A673 (cell line): ENCODE measurements at regions not wholly inside any gene's neighbourhood (a gene's known extent, or its start where the extent isn't known, plus 50 kb on each side); places are given as distances from the start of the nearest gene placed in this dataset.

Experiments
- BruUV-seq: library from RNA; stranded (reverse); fragments of 400-500 nt; replicated peaks from 2 replicates; lab custom pipeline; 2021; lab: Mats Ljungman, UMichigan
- CTCF ChIA-PET: fragments of 300-600 bp; sonication (Branson Sonifier 250); formaldehyde crosslinking; loops from one replicate; lab custom pipeline; 2022; ENCODE audit warnings: antibody characterized with exemption; lab: Charles Lee
- POLR2A ChIA-PET: fragments of 300-600 bp; sonication (Branson Sonifier 250); formaldehyde crosslinking; loops from one replicate; lab custom pipeline; 2022; ENCODE audit warnings: antibody characterized with exemption; ENCODE audit not compliant: low non-redundant PET; lab: Charles Lee
- DNase-seq: peaks from one replicate; pipeline ENCODE4 v3.0.0-alpha.2; 2015; ENCODE audit warnings: low spot score
- H3K27ac ChIP-seq: fragments of 200-600 bp; sonication (generic); 2 replicates; pipeline ENCODE4 v1.5.1; 2016; ENCODE audit warnings: mixed run types, low read depth, mild to moderate bottlenecking, mixed read lengths, antibody characterized with exemption, low read length; ENCODE audit not compliant: poor library complexity, severe bottlenecking
- H3K27me3 ChIP-seq: fragments of 200-600 bp; sonication (generic); replicated peaks from 2 replicates; pipeline ENCODE4 v1.6.1; 2017; ENCODE audit warnings: mixed run types, low read depth, mild to moderate bottlenecking, mixed read lengths, antibody characterized with exemption, low read length; ENCODE audit not compliant: insufficient read depth, poor library complexity
- H3K36me3 ChIP-seq: fragments of 200-600 bp; sonication (generic); 2 replicates; pipeline ENCODE4 v1.6.1; 2016; ENCODE audit warnings: mixed run types, mild to moderate bottlenecking, mixed read lengths, antibody characterized with exemption, low read length; ENCODE audit not compliant: insufficient read depth, poor library complexity, severe bottlenecking
- H3K4me1 ChIP-seq: fragments of 200-600 bp; sonication (generic); 2 replicates; pipeline ENCODE4 v1.6.1; 2017; ENCODE audit warnings: mixed run types, mild to moderate bottlenecking, mixed read lengths, antibody characterized with exemption, low read length; ENCODE audit not compliant: insufficient read depth, poor library complexity, severe bottlenecking
- H3K4me3 ChIP-seq: fragments of 200-600 bp; sonication (generic); 2 replicates; pipeline ENCODE4 v1.5.1; 2016; ENCODE audit warnings: low read depth, mixed run types, mild to moderate bottlenecking, mixed read lengths, low read length; ENCODE audit not compliant: poor library complexity, severe bottlenecking
- H3K9me3 ChIP-seq: fragments of 200-600 bp; sonication (generic); 2 replicates; pipeline ENCODE4 v1.6.1; 2016; ENCODE audit warnings: mixed run types, low read depth, mild to moderate bottlenecking, mixed read lengths, antibody characterized with exemption, low read length; ENCODE audit not compliant: poor library complexity, severe bottlenecking
- CTCF ChIP-seq: fragments of 300-800, 200-600 bp; sonication (generic); conservative IDR thresholded peaks from 2 replicates; pipeline ENCODE4 v1.5.1; 2017; ENCODE audit warnings: low read depth, mild to moderate bottlenecking, antibody characterized with exemption, low read length, moderate library complexity, mixed read lengths
- EZH2 ChIP-seq: fragments of 200-600 bp; sonication (generic); IDR thresholded peaks from 2 replicates; pipeline ENCODE4 v1.6.1; 2017; ENCODE audit warnings: borderline replicate concordance, low read depth, mild to moderate bottlenecking, mixed read lengths, antibody characterized with exemption, low read length; ENCODE audit not compliant: poor library complexity, severe bottlenecking
- intact Hi-C: fragments of 100-400 bp; cut with micrococcal nuclease; formaldehyde crosslinking; loops from one replicate; pipeline ENCODE4 v1.10.0; 2022; ENCODE audit not compliant: unreplicated experiment

- no peaks in the 10 kb centered on the region for H3K27me3 ChIP-seq
- DNase-seq = no peak
- TF ChIP-seq CTCF (no peak), EZH2 (no peak)
- no TSS peak for BruUV-seq
- ChIA-PET CTCF (no interaction called here), POLR2A (no interaction called here)
- no peak overlapping the region for H3K4me3 ChIP-seq
- no peak overlapping the region for H3K27ac ChIP-seq
- no peaks in the 10 kb centered on the region for H3K4me1 ChIP-seq
- no peaks in the 10 kb centered on the region for H3K9me3 ChIP-seq
- intact Hi-C loops = no loop called here
- no peaks in the 10 kb centered on the region for H3K36me3 ChIP-seq
Measured at GRCh38 chr19:31983647-31984046, 361.8 kb upstream of the ZNF507 start.

- no peaks in the 10 kb centered on the region for H3K4me1 ChIP-seq
- H3K27ac ChIP-seq = no peak overlapping the region
- CTCF ChIA-PET = no interaction called here
- no peak overlapping the region for H3K4me3 ChIP-seq
- H3K9me3 ChIP-seq = no peaks in the 10 kb centered on the region
- TF ChIP-seq EZH2 (no peak), CTCF (no peak)
- no TSS peak for BruUV-seq
- POLR2A ChIA-PET = no interaction called here
- intact Hi-C loops = no loop called here
- no peaks in the 10 kb centered on the region for H3K27me3 ChIP-seq
- no peaks in the 10 kb centered on the region for H3K36me3 ChIP-seq
- no peak for DNase-seq
Measured at GRCh38 chr19:31985001-31985605, 360.3 kb upstream of the ZNF507 start.

- H3K4me3 ChIP-seq = no peak overlapping the region
- CTCF ChIA-PET = no interaction called here
Measured at GRCh38 chr19:31986951-31987350, 358.5 kb upstream of the ZNF507 start.

More at GRCh38 chr19:31986951-31987350, 358.5 kb upstream of the ZNF507 start:
- H3K4me1 ChIP-seq = no peaks in the 10 kb centered on the region
- no TSS peak for BruUV-seq
- no peak overlapping the region for H3K27ac ChIP-seq
- H3K9me3 ChIP-seq = no peaks in the 10 kb centered on the region
- no peaks in the 10 kb centered on the region for H3K27me3 ChIP-seq
- intact Hi-C loops = no loop called here
- POLR2A ChIA-PET = no interaction called here
- H3K36me3 ChIP-seq = no peaks in the 10 kb centered on the region
- TF ChIP-seq EZH2 = no peak
- TF ChIP-seq CTCF = no peak
- no peak for DNase-seq
